Neural cell (in vitro differentiated cells): ENCODE measurements at regions not wholly inside any gene's neighbourhood (a gene's known extent, or its start where the extent isn't known, plus 50 kb on each side); places are given as distances from the start of the nearest gene placed in this dataset.

Experiments used
- H2AFZ ChIP-seq: fragments of 200-600, 300-800 bp; sonication (generic), shearing (Covaris generic); 2 replicates; pipeline ENCODE4 v1.6.0; 2014; ENCODE audit warnings: low read depth, mild to moderate bottlenecking, antibody characterized with exemption, low read length, moderate library complexity
- H3F3A ChIP-seq: fragments of 200-600 bp; shearing (Covaris generic); 2 replicates; pipeline ENCODE4 v1.6.1; 2016; ENCODE audit warnings: mild to moderate bottlenecking, moderate library complexity, mixed read lengths, antibody characterized with exemption, low read length; ENCODE audit not compliant: insufficient read depth, poor library complexity, severe bottlenecking
- H3K27ac ChIP-seq: fragments of 200-600, 300-800 bp; sonication (generic), shearing (Covaris generic); 2 replicates; pipeline ENCODE4 v1.5.1; 2014; ENCODE audit warnings: mild to moderate bottlenecking, low read length, moderate library complexity
- H3K27me3 ChIP-seq: fragments of 300-800, 200-600 bp; sonication (generic), shearing (Covaris generic); 2 replicates; pipeline ENCODE4 v1.6.0; 2014; ENCODE audit warnings: mild to moderate bottlenecking, low read depth, low read length, moderate library complexity; ENCODE audit not compliant: insufficient read depth
- H3K36me3 ChIP-seq: fragments of 300-800, 200-600 bp; sonication (generic), shearing (Covaris generic); 2 replicates; pipeline ENCODE4 v1.5.1; 2014; ENCODE audit warnings: mild to moderate bottlenecking, antibody characterized with exemption, low read length, moderate library complexity; ENCODE audit not compliant: insufficient read depth
- H3K4me2 ChIP-seq: fragments of 300-800, 200-600 bp; sonication (generic), shearing (Covaris generic); 2 replicates; pipeline ENCODE4 v1.6.0; 2014; ENCODE audit warnings: mild to moderate bottlenecking, low read length
- H3K4me3 ChIP-seq: fragments of 300-800, 200-600 bp; sonication (generic), shearing (Covaris generic); 2 replicates; pipeline ENCODE4 v1.5.1; 2014; ENCODE audit warnings: mild to moderate bottlenecking, low read length, moderate library complexity
- H3K79me2 ChIP-seq: fragments of 200-600 bp; shearing (Covaris generic); replicated peaks from 2 replicates; pipeline ENCODE4 v1.6.0; 2014; ENCODE audit warnings: mild to moderate bottlenecking, low read length, moderate library complexity; ENCODE audit not compliant: insufficient read depth
- H3K9ac ChIP-seq: fragments of 300-800, 200-600 bp; sonication (generic), shearing (Covaris generic); 2 replicates; pipeline ENCODE4 v1.6.1; 2016; ENCODE audit warnings: mild to moderate bottlenecking, low read length, mixed read lengths
- H3K9me2 ChIP-seq: fragments of 200-600 bp; shearing (Covaris generic); 2 replicates; pipeline ENCODE4 v1.6.1; 2016; ENCODE audit warnings: mild to moderate bottlenecking, low read length, mixed read lengths; ENCODE audit not compliant: insufficient read depth
- H3K9me3 ChIP-seq: fragments of 200-600, 300-800 bp; sonication (generic), shearing (Covaris generic); 2 replicates; pipeline ENCODE4 v1.6.1; 2016; ENCODE audit warnings: mild to moderate bottlenecking, mixed run types, low read length, moderate library complexity, mixed read lengths
- H4K20me1 ChIP-seq: fragments of 200-600 bp; shearing (Covaris generic); 2 replicates; pipeline ENCODE4 v1.6.1; 2016; ENCODE audit warnings: mild to moderate bottlenecking, mixed run types; ENCODE audit not compliant: insufficient read depth
- CTCF ChIP-seq: fragments of 450-650 bp; IDR thresholded peaks from 2 replicates; pipeline ENCODE4 v1.5.1; 2014; ENCODE audit warnings: antibody characterized with exemption, mild to moderate bottlenecking, moderate library complexity; ENCODE audit not compliant: poor library complexity, severe bottlenecking
- EP300 ChIP-seq: fragments of 450-650 bp; conservative IDR thresholded peaks from 2 replicates; pipeline ENCODE4 v1.6.1; 2014; ENCODE audit warnings: antibody characterized with exemption, mild to moderate bottlenecking, moderate library complexity; ENCODE audit not compliant: poor library complexity, severe bottlenecking
- EZH2 ChIP-seq: fragments of 200-600, 300-800 bp; shearing (Covaris generic), sonication (generic); IDR thresholded peaks from 2 replicates; pipeline ENCODE4 v1.6.1; 2014; ENCODE audit warnings: antibody characterized with exemption, low read length, borderline replicate concordance, mild to moderate bottlenecking; ENCODE audit not compliant: insufficient read depth, poor library complexity, severe bottlenecking
- MXI1 ChIP-seq: fragments of 450-650 bp; conservative IDR thresholded peaks from 2 replicates; pipeline ENCODE4 v1.6.1; 2014; ENCODE audit warnings: antibody characterized with exemption, mild to moderate bottlenecking; ENCODE audit not compliant: poor library complexity, severe bottlenecking
- POLR2AphosphoS5 ChIP-seq: IDR thresholded peaks from 2 replicates; pipeline ENCODE4 v1.6.1; 2012
- RAD21 ChIP-seq: fragments of 450-650 bp; conservative IDR thresholded peaks from 2 replicates; pipeline ENCODE4 v1.6.1; 2014; ENCODE audit warnings: antibody characterized with exemption, mild to moderate bottlenecking, moderate library complexity
- REST ChIP-seq: IDR thresholded peaks from 2 replicates; pipeline ENCODE4 v1.6.1; 2012; ENCODE audit warnings: borderline replicate concordance
- SMC3 ChIP-seq: fragments of 450-650 bp; conservative IDR thresholded peaks from 2 replicates; pipeline ENCODE4 v1.6.1; 2014; ENCODE audit warnings: antibody characterized with exemption, mild to moderate bottlenecking, moderate library complexity; ENCODE audit not compliant: poor library complexity
- TAF1 ChIP-seq: IDR thresholded peaks from 2 replicates; pipeline ENCODE4 v1.6.1; 2012; ENCODE audit warnings: low read depth

GRCh38 chr7:110483553-110483952 is 607.4 kb upstream of the LRRN3 start:
- H3K27ac ChIP-seq: peak overlapping the region; percentile 56
- H3K9me3 ChIP-seq: peaks cover 8% of the 10 kb centered on the region
- H3K4me2 ChIP-seq: no peak overlapping the region
- H2AFZ ChIP-seq: no peak overlapping the region
- no peaks in the 10 kb centered on the region for H3K9me2 ChIP-seq
- no peaks in the 10 kb centered on the region for H3K79me2 ChIP-seq
- H3K9ac ChIP-seq: no peak overlapping the region
- TF ChIP-seq SMC3: no peak
- TF ChIP-seq EZH2: no peak
- TF ChIP-seq POLR2AphosphoS5: peak; percentile 85
- TF ChIP-seq RAD21: peak; percentile 35
- TF ChIP-seq MXI1: no peak
- TF ChIP-seq REST: no peak
- TF ChIP-seq EP300: peak; percentile 98
- H3K36me3 ChIP-seq: no peaks in the 10 kb centered on the region
- no peaks in the 10 kb centered on the region for H3F3A ChIP-seq
- no peak overlapping the region for H3K4me3 ChIP-seq
- H4K20me1 ChIP-seq: no peaks in the 10 kb centered on the region
- H3K27me3 ChIP-seq: no peaks in the 10 kb centered on the region

GRCh38 chr7:110484356-110484755 is 606.6 kb upstream of the LRRN3 start:
- no peak overlapping the region for H3K9ac ChIP-seq
- H3K9me2 ChIP-seq: no peaks in the 10 kb centered on the region
- no peak overlapping the region for H3K4me3 ChIP-seq
- H3K79me2 ChIP-seq: no peaks in the 10 kb centered on the region
- H3F3A ChIP-seq: no peaks in the 10 kb centered on the region
- TF ChIP-seq POLR2AphosphoS5: peak; percentile 66
- no peak for TF ChIP-seq TAF1
- no peak for TF ChIP-seq RAD21
- H2AFZ ChIP-seq: no peak overlapping the region
- H3K9me3 ChIP-seq: peaks cover 8% of the 10 kb centered on the region
- no peak overlapping the region for H3K4me2 ChIP-seq
- peak overlapping the region; percentile 56 for H3K27ac ChIP-seq
- H3K27me3 ChIP-seq: no peaks in the 10 kb centered on the region
- no peaks in the 10 kb centered on the region for H4K20me1 ChIP-seq
- H3K36me3 ChIP-seq: no peaks in the 10 kb centered on the region

- no peak overlapping the region for H3K27ac ChIP-seq
- H3K9ac ChIP-seq: no peak overlapping the region
- H3K9me2 ChIP-seq: no peaks in the 10 kb centered on the region
- no peaks in the 10 kb centered on the region for H3K9me3 ChIP-seq
- no peak overlapping the region for H3K4me3 ChIP-seq
- no peaks in the 10 kb centered on the region for H3F3A ChIP-seq
- no peaks in the 10 kb centered on the region for H3K27me3 ChIP-seq
- no peak overlapping the region for H2AFZ ChIP-seq
- no peaks in the 10 kb centered on the region for H3K79me2 ChIP-seq
- no peak overlapping the region for H3K4me2 ChIP-seq
- H3K36me3 ChIP-seq: no peaks in the 10 kb centered on the region
- TF ChIP-seq MXI1 (no peak), REST (no peak), EZH2 (no peak), EP300 (no peak), SMC3 (no peak), TAF1 (no peak), CTCF (no peak), POLR2AphosphoS5 (no peak), RAD21 (no peak)
- H4K20me1 ChIP-seq: no peaks in the 10 kb centered on the region
Observed at GRCh38 chr7:110486549-110486948, 604.4 kb upstream of the LRRN3 start.
